Keratinocyte (primary cell): ENCODE measurements at regions not wholly inside any gene's neighbourhood (a gene's known extent, or its start where the extent isn't known, plus 50 kb on each side); places are given as distances from the start of the nearest gene placed in this dataset.

ENCODE experiments used
- DNase-seq: peaks from one replicate; pipeline ENCODE4 v3.0.0-alpha.2; 2011; ENCODE audit warnings: low read depth, missing footprints, low spot score
- FAIRE-seq: peaks from 2 replicates; lab custom pipeline; 2011; peaks lifted over from hg19 to GRCh38; lab: Jason Lieb, UNC
- H2AFZ ChIP-seq: 2 replicates; pipeline ENCODE4 v1.6.0; 2012; ENCODE audit warnings: low read length, control low read depth, inconsistent platforms; ENCODE audit not compliant: control insufficient read depth
- H3K27ac ChIP-seq: 2 replicates; pipeline ENCODE4 v1.5.1; 2011; ENCODE audit warnings: low read length; ENCODE audit not compliant: control insufficient read depth, insufficient read depth
- H3K27me3 ChIP-seq: 3 replicates; pipeline ENCODE4 v1.6.0; 2011; ENCODE audit warnings: low read length; ENCODE audit not compliant: control insufficient read depth, insufficient read depth; ENCODE audit errors: extremely low read depth
- H3K36me3 ChIP-seq, 2 experiments: 2 replicates in 1 of 2; 3 replicates in 1 of 2; pipeline ENCODE4 v1.5.1; 2011; ENCODE audit warnings: low read length in 2 of 2, mild to moderate bottlenecking in 1 of 2; ENCODE audit not compliant: control insufficient read depth in 2 of 2, insufficient read depth in 2 of 2; ENCODE audit errors: extremely low read depth in 1 of 2
- H3K4me1 ChIP-seq: 3 replicates; pipeline ENCODE4 v1.5.1; 2011; ENCODE audit warnings: low read length; ENCODE audit not compliant: control insufficient read depth, insufficient read depth; ENCODE audit errors: extremely low read depth
- H3K4me2 ChIP-seq: 3 replicates; pipeline ENCODE4 v1.6.0; 2011; ENCODE audit warnings: low read depth, low read length; ENCODE audit not compliant: control insufficient read depth, insufficient read depth; ENCODE audit errors: extremely low read depth
- H3K4me3 ChIP-seq, 3 experiments: fragments of 200-600 bp in 1 of 3; sonication (generic) in 1 of 3; 2 replicates in 2 of 3; 3 replicates in 1 of 3; pipeline ENCODE4 v1.5.1; 2011 to 2016; ENCODE audit warnings: low read length in 3 of 3, mild to moderate bottlenecking in 3 of 3, control low read depth in 2 of 3, inconsistent platforms in 1 of 3, low read depth in 1 of 3, mixed read lengths in 1 of 3, mixed run types in 1 of 3, moderate library complexity in 1 of 3; ENCODE audit not compliant: control insufficient read depth in 2 of 3, insufficient read depth in 2 of 3; ENCODE audit errors: extremely low read depth in 1 of 3
- H3K79me2 ChIP-seq: 2 replicates; pipeline ENCODE4 v1.6.0; 2012; ENCODE audit warnings: low read length; ENCODE audit not compliant: control insufficient read depth, insufficient read depth
- H3K9ac ChIP-seq: 3 replicates; pipeline ENCODE4 v1.6.0; 2011; ENCODE audit warnings: low read length; ENCODE audit not compliant: control insufficient read depth, insufficient read depth; ENCODE audit errors: extremely low read depth
- H3K9me1 ChIP-seq: 3 replicates; pipeline ENCODE4 v1.6.0; 2011; ENCODE audit warnings: low read length; ENCODE audit not compliant: control insufficient read depth, insufficient read depth; ENCODE audit errors: extremely low read depth
- H3K9me3 ChIP-seq: 2 replicates; pipeline ENCODE4 v1.5.1; 2012; ENCODE audit warnings: low read depth, low read length; ENCODE audit not compliant: control insufficient read depth
- H4K20me1 ChIP-seq: 3 replicates; pipeline ENCODE4 v1.6.0; 2011; ENCODE audit warnings: low read length; ENCODE audit not compliant: control insufficient read depth, insufficient read depth; ENCODE audit errors: extremely low read depth
- CTCF ChIP-seq, 3 experiments: IDR thresholded peaks in 1 of 3; conservative IDR thresholded peaks in 1 of 3; optimal IDR thresholded peaks in 1 of 3; 2 replicates in 2 of 3; 3 replicates in 1 of 3; pipeline versions ENCODE3 to v1.5.1; 2011; ENCODE audit warnings: low read length in 3 of 3, mild to moderate bottlenecking in 3 of 3, moderate library complexity in 2 of 3, control low read depth in 1 of 3, inconsistent platforms in 1 of 3; ENCODE audit not compliant: insufficient read depth in 2 of 3; ENCODE audit errors: extremely low read depth in 1 of 3
- EZH2 ChIP-seq: IDR thresholded peaks from one replicate; pipeline ENCODE4 v1.6.1; 2012; ENCODE audit warnings: inconsistent platforms, mild to moderate bottlenecking, low read length, moderate library complexity
- dilution Hi-C: fragments of 300-500 bp; cut with MboI; formaldehyde crosslinking; loops from one replicate; pipeline ENCODE4 v1.7.0; 2020; ENCODE audit warnings: low sequenced_read_pairs; ENCODE audit not compliant: extremely low pct_ligation_motif_present

GRCh38 chr16:66070140-66070917 lies 296.2 kb upstream of the CDH5 start:
- Histone ChIP-seq H3K27ac (no peak overlapping the region), H3K9me1 (no peaks in the 10 kb centered on the region), H3K9ac (no peak overlapping the region), H4K20me1 (no peaks in the 10 kb centered on the region), H3K36me3 (no peaks in the 10 kb centered on the region), H3K9me3 (no peaks in the 10 kb centered on the region), H3K4me2 (no peak overlapping the region), H3K79me2 (no peaks in the 10 kb centered on the region), H3K27me3 (no peaks in the 10 kb centered on the region), H2AFZ (no peak overlapping the region), H3K4me3 (no peak overlapping the region), H3K4me1 (no peaks in the 10 kb centered on the region)
- dilution Hi-C loops = no loop called here
- DNase-seq (no peak), FAIRE-seq (no peak)
- TF ChIP-seq CTCF (optimal IDR thresholded peaks at IDR 0.05 in 1 of 3, IDR thresholded peaks at IDR 0.05 in 1 of 3, conservative IDR thresholded peaks at IDR 0.05 in 1 of 3; ENCODE audit: extremely low read depth in 1 of 3, insufficient read depth in 2 of 3, low read length in 3 of 3) (no peak), EZH2 (no peak)

GRCh38 chr16:66069587-66069986 lies 296.9 kb upstream of the CDH5 start:
- no peaks in the 10 kb centered on the region for H3K36me3 ChIP-seq
- H3K9ac ChIP-seq = no peak overlapping the region
- TF ChIP-seq CTCF (optimal IDR thresholded peaks at IDR 0.05 in 1 of 3, IDR thresholded peaks at IDR 0.05 in 1 of 3, conservative IDR thresholded peaks at IDR 0.05 in 1 of 3; ENCODE audit: extremely low read depth in 1 of 3, insufficient read depth in 2 of 3, low read length in 3 of 3) (no peak), EZH2 (no peak)
- no peak overlapping the region for H3K4me2 ChIP-seq
- no peak overlapping the region for H3K4me3 ChIP-seq
- no peaks in the 10 kb centered on the region for H3K27me3 ChIP-seq
- H2AFZ ChIP-seq = no peak overlapping the region
- FAIRE-seq = no peak
- no peak overlapping the region for H3K27ac ChIP-seq
- H3K9me1 ChIP-seq = no peaks in the 10 kb centered on the region
- dilution Hi-C loops = no loop called here
- no peaks in the 10 kb centered on the region for H3K4me1 ChIP-seq
- no peaks in the 10 kb centered on the region for H3K9me3 ChIP-seq
- H3K79me2 ChIP-seq = no peaks in the 10 kb centered on the region
- H4K20me1 ChIP-seq = no peaks in the 10 kb centered on the region
- DNase-seq = no peak
